Spleen (tissue), 7 donors: ENCODE measurements at regions not wholly inside any gene's neighbourhood (a gene's known extent, or its start where the extent isn't known, plus 50 kb on each side); places are given as distances from the start of the nearest gene placed in this dataset.

ENCODE experiments used
- POLR2A ChIP-seq, 3 donors: fragments of 450-650 bp; IDR thresholded peaks; one replicate each; pipeline ENCODE4 v1.5.1; 2017; ENCODE audit warnings: antibody characterized with exemption in 3 of 3, mild to moderate bottlenecking in 1 of 3
- TF ChIP-seq, protein P1 (sequence below), 11 experiments: fragments of 200-600 bp in 7 of 11; fragments of 450-650 bp in 4 of 11; sonication (generic) in 4 of 11; IDR thresholded peaks in 8 of 11; conservative IDR thresholded peaks in 3 of 11; 1 replicate in 7 of 11; 2 replicates in 4 of 11; pipeline versions ENCODE4 v1.4.0 to v1.8.0; 2016 to 2021; ENCODE audit warnings: antibody characterized with exemption in 11 of 11, inconsistent platforms in 4 of 11, mild to moderate bottlenecking in 1 of 11
- donor health status: DM: no; HTN: no; CAD: no; lungs with moderate emphysema.
- donor health status: DM: no; HTN: no; CAD: no.
- donor health status: DM: no; HTN: no; CAD: no.

DNA sequence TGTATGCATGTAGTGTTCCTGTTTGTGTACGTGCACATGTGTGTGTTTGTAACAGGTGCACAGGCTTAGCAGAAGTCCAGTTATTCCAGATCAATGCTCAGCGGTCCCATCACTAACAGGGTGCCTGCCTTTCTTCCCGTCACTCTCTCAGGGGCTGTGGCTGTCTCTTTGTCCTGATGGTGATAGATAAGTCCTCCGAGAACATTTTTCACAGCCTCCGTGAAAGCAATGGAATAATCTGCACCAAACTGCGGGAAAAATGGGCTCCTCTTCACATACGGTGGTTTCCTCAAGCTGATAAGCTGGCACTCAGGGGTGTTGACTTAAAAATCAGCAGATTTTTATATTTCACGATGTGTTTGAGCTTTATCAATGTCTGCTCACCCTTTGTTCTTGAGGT is 342.3 kb downstream of the TMEM114 start:
- TF ChIP-seq, protein P1, sequence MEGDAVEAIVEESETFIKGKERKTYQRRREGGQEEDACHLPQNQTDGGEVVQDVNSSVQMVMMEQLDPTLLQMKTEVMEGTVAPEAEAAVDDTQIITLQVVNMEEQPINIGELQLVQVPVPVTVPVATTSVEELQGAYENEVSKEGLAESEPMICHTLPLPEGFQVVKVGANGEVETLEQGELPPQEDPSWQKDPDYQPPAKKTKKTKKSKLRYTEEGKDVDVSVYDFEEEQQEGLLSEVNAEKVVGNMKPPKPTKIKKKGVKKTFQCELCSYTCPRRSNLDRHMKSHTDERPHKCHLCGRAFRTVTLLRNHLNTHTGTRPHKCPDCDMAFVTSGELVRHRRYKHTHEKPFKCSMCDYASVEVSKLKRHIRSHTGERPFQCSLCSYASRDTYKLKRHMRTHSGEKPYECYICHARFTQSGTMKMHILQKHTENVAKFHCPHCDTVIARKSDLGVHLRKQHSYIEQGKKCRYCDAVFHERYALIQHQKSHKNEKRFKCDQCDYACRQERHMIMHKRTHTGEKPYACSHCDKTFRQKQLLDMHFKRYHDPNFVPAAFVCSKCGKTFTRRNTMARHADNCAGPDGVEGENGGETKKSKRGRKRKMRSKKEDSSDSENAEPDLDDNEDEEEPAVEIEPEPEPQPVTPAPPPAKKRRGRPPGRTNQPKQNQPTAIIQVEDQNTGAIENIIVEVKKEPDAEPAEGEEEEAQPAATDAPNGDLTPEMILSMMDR (IDR thresholded peaks at IDR 0.05 in 8 of 11, conservative IDR thresholded peaks at IDR 0.05 in 3 of 11), result no peak
- TF ChIP-seq POLR2A (IDR thresholded peaks at IDR 0.05), result no peak
